SJSA1 (cell line): ENCODE measurements at regions not wholly inside any gene's neighbourhood (a gene's known extent, or its start where the extent isn't known, plus 50 kb on each side); places are given as distances from the start of the nearest gene placed in this dataset.
A peak's percentile ranks its signal among the peaks of the same experiment; 100 is the strongest.

ENCODE experiments used
- DNase-seq, 2 experiments: peaks; one replicate each; pipeline ENCODE4 v3.0.0-alpha.2; 2015 to 2020; ENCODE audit warnings: low spot score in 2 of 2, low read depth in 1 of 2
- H3K27ac ChIP-seq: fragments of 250-450 bp; sonication (Bioruptor Pico); 2 replicates; pipeline ENCODE4 v1.5.1; 2020; ENCODE audit warnings: mild to moderate bottlenecking, moderate library complexity
- H3K27me3 ChIP-seq: fragments of 250-450 bp; sonication (Bioruptor Pico); replicated peaks from 2 replicates; pipeline ENCODE4 v1.5.1; 2020; ENCODE audit warnings: mild to moderate bottlenecking, moderate library complexity
- H3K36me3 ChIP-seq: fragments of 250-450 bp; sonication (Bioruptor Pico); 2 replicates; pipeline ENCODE4 v1.5.1; 2020; ENCODE audit warnings: mild to moderate bottlenecking
- H3K4me1 ChIP-seq: fragments of 250-450 bp; sonication (Bioruptor Pico); replicated peaks from 2 replicates; pipeline ENCODE4 v1.6.1; 2021; ENCODE audit warnings: mild to moderate bottlenecking
- H3K4me3 ChIP-seq: fragments of 250-450 bp; sonication (Bioruptor Pico); 2 replicates; pipeline ENCODE4 v1.5.1; 2020; ENCODE audit warnings: mild to moderate bottlenecking
- H3K9me3 ChIP-seq: fragments of 250-450 bp; sonication (Bioruptor Pico); replicated peaks from 2 replicates; pipeline ENCODE4 v1.5.1; 2020; ENCODE audit warnings: mild to moderate bottlenecking

GRCh38 chr6:14798996-14799588 is 446.8 kb upstream of the JARID2 start:
- DNase-seq: no peak
- no peaks in the 10 kb centered on the region; the same call in 1 of the 2 replicates for H3K9me3 ChIP-seq
- no peaks in the 10 kb centered on the region for H3K27me3 ChIP-seq
- H3K4me1 ChIP-seq: no peaks in the 10 kb centered on the region
- H3K36me3 ChIP-seq: no peaks in the 10 kb centered on the region
- H3K27ac ChIP-seq: no peak overlapping the region
- H3K4me3 ChIP-seq: no peak overlapping the region

DNA sequence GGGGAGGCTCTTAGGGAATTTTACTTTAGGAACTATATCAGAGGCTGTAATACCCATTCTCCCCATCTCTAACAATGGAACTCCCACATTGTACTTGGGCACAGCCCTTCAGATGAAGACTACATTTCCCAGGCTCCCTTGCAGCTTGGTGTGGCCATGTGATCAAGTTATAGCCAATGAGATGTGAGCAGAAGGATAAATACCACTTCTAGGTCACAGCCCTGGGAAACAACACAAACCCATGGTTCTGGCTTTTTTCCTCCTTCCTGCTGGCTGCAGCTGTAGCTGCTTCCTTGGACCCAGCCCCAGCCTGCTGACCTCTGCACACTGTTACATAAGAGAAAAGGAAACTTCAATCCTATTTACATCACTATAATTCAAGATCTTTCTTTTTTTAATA is 445.9 kb upstream of the JARID2 start:
- no peak overlapping the region for H3K4me3 ChIP-seq
- DNase-seq: peak in 1 of 2 experiments; percentile 31
- H3K27me3 ChIP-seq: no peaks in the 10 kb centered on the region
- H3K9me3 ChIP-seq: no peaks in the 10 kb centered on the region; the same call in 1 of the 2 replicates
- no peak overlapping the region for H3K27ac ChIP-seq
- no peaks in the 10 kb centered on the region for H3K36me3 ChIP-seq
- peaks cover 4% of the 10 kb centered on the region; the same call in 1 of the 2 replicates for H3K4me1 ChIP-seq

GRCh38 chr6:14802514-14803160 is 443.2 kb upstream of the JARID2 start:
- Histone ChIP-seq H3K36me3 (no peaks in the 10 kb centered on the region), H3K9me3 (no peaks in the 10 kb centered on the region; the same call in 1 of the 2 replicates), H3K4me3 (no peak overlapping the region), H3K4me1 (peaks cover 4% of the 10 kb centered on the region; the same call in 1 of the 2 replicates), H3K27me3 (no peaks in the 10 kb centered on the region), H3K27ac (no peak overlapping the region)
- DNase-seq: no peak

GRCh38 chr6:14804001-14804784 is 441.7 kb upstream of the JARID2 start:
- peaks cover 4% of the 10 kb centered on the region; the same call in 1 of the 2 replicates for H3K4me1 ChIP-seq
- H3K27ac ChIP-seq: no peak overlapping the region
- H3K27me3 ChIP-seq: no peaks in the 10 kb centered on the region
- no peaks in the 10 kb centered on the region; the same call in 1 of the 2 replicates for H3K9me3 ChIP-seq
- H3K36me3 ChIP-seq: no peaks in the 10 kb centered on the region
- H3K4me3 ChIP-seq: no peak overlapping the region
- DNase-seq: no peak

DNA sequence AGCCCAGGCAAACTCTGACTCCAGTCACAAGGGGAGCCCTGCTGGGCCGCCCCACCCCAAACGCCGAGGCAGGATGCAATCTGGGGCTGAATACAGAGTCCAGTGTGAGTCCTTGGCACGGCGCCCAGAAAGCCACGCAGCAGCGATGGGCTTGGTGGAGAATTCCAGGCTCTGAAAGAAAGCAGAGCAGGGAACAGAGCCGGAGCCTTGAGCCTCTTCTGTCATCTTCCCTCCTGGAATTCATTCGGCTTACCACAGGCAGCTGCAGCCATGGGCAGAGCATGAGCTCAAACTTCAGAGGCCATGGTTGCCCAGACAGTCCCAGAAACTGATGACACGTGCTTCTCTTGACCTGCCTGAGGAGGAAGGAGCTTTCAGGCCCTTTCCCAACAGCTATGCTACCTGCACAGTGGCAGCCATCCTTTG is 441.1 kb upstream of the JARID2 start:
- peak in 1 of 2 experiments; percentile 63 for DNase-seq
- H3K4me3 ChIP-seq: no peak overlapping the region
- H3K27ac ChIP-seq: no peak overlapping the region
- H3K36me3 ChIP-seq: no peaks in the 10 kb centered on the region
- no peaks in the 10 kb centered on the region for H3K27me3 ChIP-seq
- peaks cover 4% of the 10 kb centered on the region; the same call in 1 of the 2 replicates for H3K4me1 ChIP-seq
- H3K9me3 ChIP-seq: no peaks in the 10 kb centered on the region; the same call in 1 of the 2 replicates

- DNase-seq: no peak
- Histone ChIP-seq H3K27ac (no peak overlapping the region), H3K36me3 (no peaks in the 10 kb centered on the region), H3K4me1 (peaks cover 4% of the 10 kb centered on the region; the same call in 1 of the 2 replicates), H3K9me3 (no peaks in the 10 kb centered on the region), H3K4me3 (no peak overlapping the region), H3K27me3 (no peaks in the 10 kb centered on the region)
Measured at GRCh38 chr6:14806101-14806500, 439.8 kb upstream of the JARID2 start.

GRCh38 chr6:14807130-14807529 is 438.7 kb upstream of the JARID2 start:
- DNase-seq: no peak
- Histone ChIP-seq H3K4me1 (peaks cover 4% of the 10 kb centered on the region; the same call in 1 of the 2 replicates), H3K27ac (no peak overlapping the region), H3K9me3 (no peaks in the 10 kb centered on the region), H3K27me3 (no peaks in the 10 kb centered on the region), H3K36me3 (no peaks in the 10 kb centered on the region), H3K4me3 (no peak overlapping the region)

- no peak for DNase-seq
- H3K4me1 ChIP-seq: peaks cover 4% of the 10 kb centered on the region; the same call in 1 of the 2 replicates
- no peaks in the 10 kb centered on the region for H3K36me3 ChIP-seq
- H3K9me3 ChIP-seq: no peaks in the 10 kb centered on the region
- H3K4me3 ChIP-seq: no peak overlapping the region
- H3K27ac ChIP-seq: no peak overlapping the region
- H3K27me3 ChIP-seq: no peaks in the 10 kb centered on the region
Measured at GRCh38 chr6:14807971-14808370, 437.9 kb upstream of the JARID2 start.

- DNase-seq: no peak
- Histone ChIP-seq H3K27ac (no peak overlapping the region), H3K36me3 (no peaks in the 10 kb centered on the region), H3K27me3 (no peaks in the 10 kb centered on the region), H3K9me3 (no peaks in the 10 kb centered on the region), H3K4me3 (no peak overlapping the region), H3K4me1 (no peaks in the 10 kb centered on the region)
Measured at GRCh38 chr6:14810021-14810420, 435.8 kb upstream of the JARID2 start.

DNA sequence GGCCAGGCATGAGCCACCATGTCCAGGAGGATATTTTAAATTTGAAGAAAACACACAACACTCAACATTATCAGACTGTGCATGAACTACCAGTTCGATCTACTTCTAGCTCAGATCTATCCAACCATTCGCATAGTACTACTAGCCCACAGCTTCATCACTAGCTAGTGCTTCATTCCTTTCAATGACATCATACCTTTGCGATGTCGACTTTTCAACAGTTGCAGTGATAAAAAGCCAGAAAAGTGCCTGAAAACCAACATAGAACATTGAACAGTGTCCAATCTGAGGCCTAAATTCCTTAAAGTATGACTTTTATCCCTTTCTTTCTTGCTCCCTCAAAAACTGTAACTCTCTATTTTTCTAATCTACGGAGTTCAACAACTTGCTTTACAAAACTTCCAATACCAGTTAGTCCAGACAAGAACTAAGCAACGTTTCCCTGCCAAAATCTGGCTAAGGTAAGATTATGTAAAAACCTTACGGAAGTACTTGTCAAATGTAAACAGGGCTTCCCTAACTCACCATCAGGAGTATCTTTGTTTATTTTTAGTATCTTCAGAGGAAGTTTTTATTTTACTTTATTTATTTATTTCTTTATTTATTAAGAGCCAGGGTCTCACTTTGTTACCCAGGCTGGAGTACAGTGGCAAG is 434.0 kb upstream of the JARID2 start:
- Histone ChIP-seq H3K4me1 (no peaks in the 10 kb centered on the region), H3K27me3 (no peaks in the 10 kb centered on the region), H3K27ac (no peak overlapping the region), H3K4me3 (no peak overlapping the region), H3K36me3 (no peaks in the 10 kb centered on the region), H3K9me3 (no peaks in the 10 kb centered on the region)
- DNase-seq: no peak

GRCh38 chr6:14814016-14814415 is 431.9 kb upstream of the JARID2 start:
- no peak overlapping the region for H3K4me3 ChIP-seq
- H3K27me3 ChIP-seq: no peaks in the 10 kb centered on the region
- no peaks in the 10 kb centered on the region for H3K9me3 ChIP-seq
- no peaks in the 10 kb centered on the region for H3K4me1 ChIP-seq
- H3K27ac ChIP-seq: no peak overlapping the region
- H3K36me3 ChIP-seq: no peaks in the 10 kb centered on the region
- no peak for DNase-seq

- Histone ChIP-seq H3K27ac (no peak overlapping the region), H3K27me3 (no peaks in the 10 kb centered on the region), H3K9me3 (no peaks in the 10 kb centered on the region), H3K4me1 (no peaks in the 10 kb centered on the region), H3K36me3 (no peaks in the 10 kb centered on the region), H3K4me3 (no peak overlapping the region)
- no peak for DNase-seq
Measured at GRCh38 chr6:14816116-14816859, 429.6 kb upstream of the JARID2 start.

- Histone ChIP-seq H3K9me3 (no peaks in the 10 kb centered on the region), H3K27ac (no peak overlapping the region), H3K4me3 (no peak overlapping the region), H3K36me3 (no peaks in the 10 kb centered on the region), H3K27me3 (no peaks in the 10 kb centered on the region), H3K4me1 (no peaks in the 10 kb centered on the region)
- no peak for DNase-seq
Measured at GRCh38 chr6:14817074-14817473, 428.8 kb upstream of the JARID2 start.
